A549 (cell line): ENCODE measurements at regions not wholly inside any gene's neighbourhood (a gene's known extent, or its start where the extent isn't known, plus 50 kb on each side); places are given as distances from the start of the nearest gene placed in this dataset.
"Not testable (repeated sequence)": the region's sequence is repeated elsewhere in the genome, so short reads cannot be mapped to it uniquely, and the experiment has no call there.

Source experiments
- ATAC-seq, 2 experiments: fragments of 200-7000 bp in 1 of 2; fragments of >200 bp in 1 of 2; cut with Nextera tagmentation in 1 of 2; cut with Tn5 transposase in 1 of 2; 3 replicates each; pipeline versions ENCODE4 v1.8.0 to v1.9.1; 2018 to 2020; ENCODE audit warnings: mild to moderate bottlenecking in 1 of 2, moderate library complexity in 1 of 2
- CTCF ChIA-PET: fragments of 300-600 bp; sonication (Branson Sonifier 250); formaldehyde crosslinking; extraction: SDS; loops from one replicate; lab custom pipeline; 2021; ENCODE audit warnings: antibody characterized with exemption, inconsistent platforms; lab: Yijun Ruan, JAX
- POLR2A ChIA-PET: fragments of 350-600 bp; formaldehyde crosslinking; extraction: SDS; loops from one replicate; lab custom pipeline; 2021; ENCODE audit warnings: antibody characterized with exemption, inconsistent platforms; lab: Yijun Ruan, JAX
- DNase-seq, 2 experiments: peaks; one replicate each; pipeline versions ENCODE4 v3.0.0 to v3.0.0-alpha.2; 2011 to 2016; ENCODE audit warnings: low read depth in 1 of 2, low spot score in 1 of 2
- FAIRE-seq: peaks from 2 replicates; lab custom pipeline; 2011; peaks lifted over from hg19 to GRCh38; lab: Jason Lieb, UNC
- H3K27ac ChIP-seq, 2 experiments: fragments of >200 bp; sonication (Bioruptor Twin); formaldehyde crosslinking; 3 replicates each; pipeline ENCODE4 v1.5.1; 2016 to 2017
- H3K4me1 ChIP-seq: fragments of >200 bp; sonication (Bioruptor Twin); formaldehyde crosslinking; 3 replicates; pipeline ENCODE4 v1.6.1; 2016
- H3K4me2 ChIP-seq: fragments of >200 bp; sonication (Bioruptor Twin); formaldehyde crosslinking; 3 replicates; pipeline ENCODE4 v1.6.1; 2016
- H3K4me3 ChIP-seq: fragments of >200 bp; sonication (Bioruptor Twin); formaldehyde crosslinking; 3 replicates; pipeline ENCODE4 v1.5.1; 2016
- H3K9me3 ChIP-seq: fragments of >200 bp; sonication (Bioruptor Twin); formaldehyde crosslinking; 3 replicates; pipeline ENCODE4 v1.6.1; 2016
- CBX2 ChIP-seq: fragments of 200-600 bp; sonication (generic); IDR thresholded peaks from 2 replicates; pipeline ENCODE4 v1.6.1; 2016; ENCODE audit warnings: low read depth, mild to moderate bottlenecking, borderline replicate concordance
- EHF ChIP-seq: fragments of 250-450 bp; sonication (Bioruptor Pico); IDR thresholded peaks from 2 replicates; pipeline ENCODE4 v1.5.0; 2020; ENCODE audit warnings: mild to moderate bottlenecking
- ESRRA ChIP-seq: fragments of 150-350 bp; IDR thresholded peaks from 2 replicates; pipeline ENCODE4 v1.6.1; 2014; ENCODE audit warnings: mild to moderate bottlenecking, low read length, borderline replicate concordance
- HDAC2 ChIP-seq: fragments of 200-600 bp; sonication (generic); IDR thresholded peaks from 2 replicates; pipeline ENCODE4 v1.6.1; 2016
- HEYL ChIP-seq: fragments of 250-450 bp; sonication (Bioruptor Pico); IDR thresholded peaks from 2 replicates; pipeline ENCODE4 v1.8.0; 2021; ENCODE audit warnings: mild to moderate bottlenecking, moderate library complexity
- KDM1A ChIP-seq: fragments of 200-600 bp; sonication (generic); IDR thresholded peaks from 2 replicates; pipeline ENCODE4 v1.6.1; 2016; ENCODE audit warnings: low read depth, mild to moderate bottlenecking
- MAX ChIP-seq: IDR thresholded peaks from 2 replicates; pipeline ENCODE4 v1.6.1; 2012
- MYC ChIP-seq: IDR thresholded peaks from 2 replicates; pipeline ENCODE4 v1.6.1; 2012; ENCODE audit warnings: mild to moderate bottlenecking, inconsistent platforms, low read length, improper control_type of control experiment, borderline replicate concordance
- NPAS2 ChIP-seq: fragments of 250-450 bp; sonication (Bioruptor Pico); IDR thresholded peaks from 2 replicates; pipeline ENCODE4 v1.8.0; 2022; ENCODE audit warnings: mild to moderate bottlenecking, moderate library complexity, borderline replicate concordance
- NR3C1 ChIP-seq: fragments of >200 bp; sonication (Bioruptor Twin); formaldehyde crosslinking; IDR thresholded peaks from 3 replicates; pipeline ENCODE4 v1.6.1; 2017
- PHF8 ChIP-seq: fragments of 200-600 bp; sonication (generic); IDR thresholded peaks from 2 replicates; pipeline ENCODE4 v1.6.1; 2016; ENCODE audit warnings: low read depth, mild to moderate bottlenecking, antibody characterized with exemption, moderate library complexity, borderline replicate concordance
- POLR2A ChIP-seq: IDR thresholded peaks from 2 replicates; pipeline ENCODE4 v1.6.1; 2012; ENCODE audit warnings: mild to moderate bottlenecking, low read length
- POLR2AphosphoS2 ChIP-seq: conservative IDR thresholded peaks from 2 replicates; pipeline ENCODE4 v1.6.1; 2012; ENCODE audit warnings: low read length, improper control_type of control experiment, inconsistent platforms
- REST ChIP-seq: fragments of 200-600 bp; sonication (generic); IDR thresholded peaks from 2 replicates; pipeline ENCODE4 v1.6.1; 2016; ENCODE audit warnings: antibody characterized with exemption, mild to moderate bottlenecking, moderate library complexity
- RNF2 ChIP-seq: fragments of 200-600 bp; sonication (generic); IDR thresholded peaks from 2 replicates; pipeline ENCODE4 v1.6.1; 2016; ENCODE audit warnings: low read depth, mild to moderate bottlenecking, antibody characterized with exemption, moderate library complexity, borderline replicate concordance
- TFCP2L1 ChIP-seq: fragments of 250-450 bp; sonication (Bioruptor Pico); IDR thresholded peaks from 2 replicates; pipeline ENCODE4 v1.5.0; 2021; ENCODE audit warnings: mild to moderate bottlenecking
- USF2 ChIP-seq: fragments of 450-650 bp; IDR thresholded peaks from 2 replicates; pipeline ENCODE4 v1.6.1; 2014; ENCODE audit warnings: antibody characterized with exemption
- ZC3H11A ChIP-seq: fragments of 450-650 bp; IDR thresholded peaks from 2 replicates; pipeline ENCODE4 v1.6.1; 2014; ENCODE audit warnings: antibody characterized with exemption, mild to moderate bottlenecking
- ZNF302 ChIP-seq: fragments of 250-450 bp; sonication (Bioruptor Pico); IDR thresholded peaks from 2 replicates; pipeline ENCODE4 v1.9.0; 2021; ENCODE audit warnings: inconsistent platforms, mild to moderate bottlenecking, moderate library complexity
- WGBS: methylation state at CpG from one replicate; pipeline ENCODE4 v1.1.6; 2017; ENCODE audit errors: missing lambda C conversion rate; 5-methylcytosine and 5-hydroxymethylcytosine counted together

- CTCF ChIA-PET = no interaction called here
- no peaks in the 10 kb centered on the region for H3K4me1 ChIP-seq
- TF ChIP-seq KDM1A (no peak), REST (no peak), CBX2 (no peak), USF2 (no peak), POLR2AphosphoS2 (no peak), NPAS2 (CRISPR knock-in tag) (no peak), PHF8 (no peak)
- TF ChIP-seq, all 56 proteins: peak for 0
- Histone ChIP-seq H3K27ac (no peak overlapping the region), H3K4me2 (no peak overlapping the region), H3K4me3 (no peak overlapping the region), H3K9me3 (no peaks in the 10 kb centered on the region)
- DNase-seq = no peak
- no peak for FAIRE-seq
- WGBS = 86% methylated on average over 24 of the region's 31 CpGs
- no peak for ATAC-seq
- POLR2A ChIA-PET = no interaction called here
Observed at GRCh38 chrX:35625714-35626113, 172.4 kb upstream of the MAGEB16 start.

- FAIRE-seq (no peak), ATAC-seq (no peak), DNase-seq (no peak)
- H3K4me2 ChIP-seq = no peak overlapping the region
- no peak overlapping the region for H3K27ac ChIP-seq
- H3K4me1 ChIP-seq = no peaks in the 10 kb centered on the region
- no peaks in the 10 kb centered on the region for H3K9me3 ChIP-seq
- ChIA-PET POLR2A (no interaction called here), CTCF (no interaction called here)
- 74% methylated on average over 14 of the region's 14 CpGs for WGBS
- H3K4me3 ChIP-seq = no peak overlapping the region
- TF ChIP-seq HEYL (CRISPR knock-in tag) (no peak), HDAC2 (no peak), EHF (CRISPR knock-in tag) (no peak), TFCP2L1 (CRISPR knock-in tag) (no peak), ESRRA (no peak), ZC3H11A (no peak), MAX (no peak), CBX2 (no peak), POLR2A (no peak), ZNF302 (CRISPR knock-in tag) (no peak), RNF2 (no peak), MYC (no peak), NR3C1 (no peak)
Observed at GRCh38 chrX:35626124-35626523, 172.0 kb upstream of the MAGEB16 start.

- H3K27ac ChIP-seq, POLR2A ChIA-PET, H3K4me1 ChIP-seq, FAIRE-seq, DNase-seq, H3K9me3 ChIP-seq, ATAC-seq, H3K4me2 ChIP-seq, CTCF ChIA-PET, H3K4me3 ChIP-seq: not testable (repeated sequence)
- WGBS = no CpG with 5 or more reads among the region's 8 CpGs
Observed at GRCh38 chrX:35635971-35636370, 162.2 kb upstream of the MAGEB16 start.
